ENCODE measurements at regions not wholly inside any gene's neighbourhood (a gene's known extent, or its start where the extent isn't known, plus 50 kb on each side); places are given as distances from the start of the nearest gene placed in this dataset.

- H3K27ac Mint-ChIP-seq, result no peak overlapping the region
- WGBS (ENCODE audit: insufficient coverage), result no CpG with 5 or more reads among the region's 4 CpGs
Observed at GRCh38 chr3:164677317-164677716, 401.0 kb downstream of the SI start.

GRCh38 chr3:164673738-164674137 is 404.6 kb downstream of the SI start:
- H3K27me3 Mint-ChIP-seq, result no peaks in the 10 kb centered on the region
- no peak for DNase-seq
- H3K4me1 Mint-ChIP-seq, result no peaks in the 10 kb centered on the region
- no peaks in the 10 kb centered on the region for H3K9me3 Mint-ChIP-seq (ENCODE audit: insufficient read depth)
- peaks cover 0 to 2% (median 0%) of the 10 kb centered on the region in 3 donors for H3K9me3 ChIP-seq (ENCODE audit: control extremely low read depth in 1 of 3, control insufficient read depth in 2 of 3, insufficient read depth in 1 of 3, low read length in 2 of 3)
- H3K36me3 ChIP-seq (replicated peaks in 1 of 2; ENCODE audit: control extremely low read depth in 1 of 2, control insufficient read depth in 1 of 2, extremely low read depth in 1 of 2, insufficient read depth in 2 of 2, low read length in 1 of 2), result no peaks in the 10 kb centered on the region
- CTCF ChIA-PET, result no interaction called here
- H3K9ac ChIP-seq (ENCODE audit: low read length), result no peak overlapping the region
- no peak for ATAC-seq (ENCODE audit: low read depth)
- no peak overlapping the region for H3K27ac ChIP-seq (ENCODE audit: low read length in 2 of 2)
- H3K4me3 Mint-ChIP-seq, result no peak overlapping the region
- no peaks in the 10 kb centered on the region for H3K79me2 ChIP-seq (ENCODE audit: control insufficient read depth, insufficient read depth, low read length)
- no peak for TF ChIP-seq EZH2 (IDR thresholded peaks at IDR 0.05; ENCODE audit: borderline replicate concordance, insufficient read depth, low read depth, low read length, poor library complexity, severe bottlenecking)
- TF ChIP-seq CTCF (IDR thresholded peaks at IDR 0.05), result no peak
- no peak overlapping the region for H3K27ac Mint-ChIP-seq
- H3K4me3 ChIP-seq (ENCODE audit: control extremely low read depth in 1 of 5, extremely low read depth in 1 of 5, insufficient read depth in 1 of 5, low read depth in 2 of 5, low read length in 4 of 5), result no peak overlapping the region
- no peak overlapping the region for H3K4me2 ChIP-seq (replicated peaks; ENCODE audit: low read depth, low read length, poor library complexity, severe bottlenecking)
- no peaks in the 10 kb centered on the region for H4K20me1 ChIP-seq (ENCODE audit: control insufficient read depth, insufficient read depth, low read length, poor library complexity, severe bottlenecking)
- H3K4me1 ChIP-seq (ENCODE audit: control insufficient read depth in 2 of 2, insufficient read depth in 2 of 2, low read length in 2 of 2), result no peaks in the 10 kb centered on the region
- no peaks in the 10 kb centered on the region for H3K27me3 ChIP-seq (replicated peaks in 1 of 4; ENCODE audit: control extremely low read depth in 1 of 4, control insufficient read depth in 3 of 4, insufficient read depth in 4 of 4, low read length in 3 of 4)
- POLR2A ChIA-PET, result no interaction called here
- WGBS (ENCODE audit: insufficient coverage), result no CpG with 5 or more reads among the region's 2 CpGs
- no peak overlapping the region for H2AFZ ChIP-seq (ENCODE audit: insufficient read depth, low read depth, low read length, poor library complexity, severe bottlenecking)
- intact Hi-C loops (cut with micrococcal nuclease), result no loop called here

More at GRCh38 chr3:164677317-164677716, 401.0 kb downstream of the SI start:
- no peaks in the 10 kb centered on the region for H3K27me3 ChIP-seq (replicated peaks in 1 of 4; ENCODE audit: control extremely low read depth in 1 of 4, control insufficient read depth in 3 of 4, insufficient read depth in 4 of 4, low read length in 3 of 4)
- DNase-seq (no peak), ATAC-seq (ENCODE audit: low read depth) (no peak)
- no peak overlapping the region for H3K4me2 ChIP-seq (replicated peaks; ENCODE audit: low read depth, low read length, poor library complexity, severe bottlenecking)
- POLR2A ChIA-PET, result no interaction called here
- Mint-ChIP-seq H3K9me3 (ENCODE audit: insufficient read depth) (no peaks in the 10 kb centered on the region), H3K4me3 (no peak overlapping the region), H3K27me3 (no peaks in the 10 kb centered on the region), H3K4me1 (no peaks in the 10 kb centered on the region)
- intact Hi-C loops (cut with micrococcal nuclease), result no loop called here
- CTCF ChIA-PET, result no interaction called here
- H3K9ac ChIP-seq (ENCODE audit: low read length), result no peak overlapping the region
- no peak overlapping the region for H3K4me3 ChIP-seq (ENCODE audit: control extremely low read depth in 1 of 5, extremely low read depth in 1 of 5, insufficient read depth in 1 of 5, low read depth in 2 of 5, low read length in 4 of 5)
- no peak overlapping the region for H3K27ac ChIP-seq (ENCODE audit: low read length in 2 of 2)
- H4K20me1 ChIP-seq (ENCODE audit: control insufficient read depth, insufficient read depth, low read length, poor library complexity, severe bottlenecking), result no peaks in the 10 kb centered on the region
- H2AFZ ChIP-seq (ENCODE audit: insufficient read depth, low read depth, low read length, poor library complexity, severe bottlenecking), result no peak overlapping the region
- H3K4me1 ChIP-seq (ENCODE audit: control insufficient read depth in 2 of 2, insufficient read depth in 2 of 2, low read length in 2 of 2), result no peaks in the 10 kb centered on the region
- H3K79me2 ChIP-seq (ENCODE audit: control insufficient read depth, insufficient read depth, low read length), result no peaks in the 10 kb centered on the region
- no peaks in the 10 kb centered on the region for H3K36me3 ChIP-seq (replicated peaks in 1 of 2; ENCODE audit: control extremely low read depth in 1 of 2, control insufficient read depth in 1 of 2, extremely low read depth in 1 of 2, insufficient read depth in 2 of 2, low read length in 1 of 2)
- peaks cover 0 to 2% (median 0%) of the 10 kb centered on the region in 3 donors for H3K9me3 ChIP-seq (ENCODE audit: control extremely low read depth in 1 of 3, control insufficient read depth in 2 of 3, insufficient read depth in 1 of 3, low read length in 2 of 3)
- TF ChIP-seq CTCF (IDR thresholded peaks at IDR 0.05), result no peak
- TF ChIP-seq EZH2 (IDR thresholded peaks at IDR 0.05; ENCODE audit: borderline replicate concordance, insufficient read depth, low read depth, low read length, poor library complexity, severe bottlenecking), result no peak

Measured in B cell (primary cell).